SH-SY5Y (cell line): ENCODE measurements at regions not wholly inside any gene's neighbourhood (a gene's known extent, or its start where the extent isn't known, plus 50 kb on each side); places are given as distances from the start of the nearest gene placed in this dataset.

Experiments
- GATA2 ChIP-seq: IDR thresholded peaks from 2 replicates; pipeline ENCODE4 v1.6.1; 2011; ENCODE audit warnings: mild to moderate bottlenecking, low read depth, low read length
- GATA3 ChIP-seq: IDR thresholded peaks from 2 replicates; pipeline ENCODE4 v1.6.1; 2011; ENCODE audit warnings: low read depth, mild to moderate bottlenecking, low read length, moderate library complexity

GRCh38 chr3:177429079-177429478 lies 231.8 kb upstream of the TBL1XR1 start:
- TF ChIP-seq GATA2: no peak
- TF ChIP-seq GATA3: no peak
